Muscle of back (tissue), 3 donors: ENCODE measurements at regions not wholly inside any gene's neighbourhood (a gene's known extent, or its start where the extent isn't known, plus 50 kb on each side); places are given as distances from the start of the nearest gene placed in this dataset.

Experiments
- DNase-seq, 3 donors: peaks; one replicate each; pipeline versions ENCODE4 v3.0.0 to v3.0.0-alpha.2; 2013

DNA sequence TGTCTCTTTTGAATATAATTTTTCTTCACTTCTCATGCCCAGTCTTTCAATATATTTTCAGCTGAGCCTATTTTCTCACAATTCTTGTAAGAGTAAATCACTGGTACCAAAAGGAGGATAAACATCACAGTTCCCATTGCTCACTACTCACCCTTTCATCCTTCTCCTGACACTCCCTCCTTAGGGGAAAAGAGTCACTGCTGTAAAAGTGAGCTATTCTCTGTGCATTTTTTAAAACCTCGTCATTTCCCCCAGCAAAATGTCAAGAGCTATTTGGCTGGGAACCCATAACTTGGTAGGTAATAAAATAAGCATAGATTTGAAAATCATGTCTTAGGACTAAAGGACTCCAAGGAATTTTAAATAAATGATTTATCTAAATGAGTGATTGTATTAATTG lies 340.1 kb upstream of the GYPC start:
- DNase-seq = no peak

DNA sequence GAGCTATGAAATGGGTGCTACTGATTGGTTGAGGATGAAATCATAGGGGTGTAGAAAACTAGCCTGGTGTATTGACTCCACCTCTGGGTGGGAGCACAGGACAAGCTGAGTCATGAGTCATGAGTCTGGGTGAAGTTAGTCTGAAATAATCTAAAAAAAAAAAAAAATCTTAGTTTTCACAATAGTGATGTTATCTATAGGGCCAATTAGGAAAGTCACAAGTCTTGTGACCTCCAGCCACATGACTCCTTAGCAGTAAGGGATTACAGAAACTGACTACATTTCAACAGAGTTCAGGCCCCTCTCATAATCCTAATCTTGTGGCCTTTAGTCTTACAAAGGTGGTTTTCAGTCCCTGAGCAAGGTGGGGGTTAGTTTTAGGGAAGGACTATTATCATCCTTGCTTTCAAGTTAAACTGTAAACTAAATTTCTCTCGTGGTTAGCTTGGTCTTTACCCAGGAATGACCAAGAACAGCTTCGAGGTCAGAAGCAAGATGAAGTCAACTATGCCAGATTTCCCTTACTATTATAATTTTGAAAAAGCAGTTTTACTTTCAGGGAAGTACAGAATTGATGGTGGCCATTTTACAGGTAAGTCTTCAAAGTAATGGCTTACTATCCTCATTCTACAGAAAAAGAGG lies 338.0 kb upstream of the GYPC start:
- DNase-seq = no peak

DNA sequence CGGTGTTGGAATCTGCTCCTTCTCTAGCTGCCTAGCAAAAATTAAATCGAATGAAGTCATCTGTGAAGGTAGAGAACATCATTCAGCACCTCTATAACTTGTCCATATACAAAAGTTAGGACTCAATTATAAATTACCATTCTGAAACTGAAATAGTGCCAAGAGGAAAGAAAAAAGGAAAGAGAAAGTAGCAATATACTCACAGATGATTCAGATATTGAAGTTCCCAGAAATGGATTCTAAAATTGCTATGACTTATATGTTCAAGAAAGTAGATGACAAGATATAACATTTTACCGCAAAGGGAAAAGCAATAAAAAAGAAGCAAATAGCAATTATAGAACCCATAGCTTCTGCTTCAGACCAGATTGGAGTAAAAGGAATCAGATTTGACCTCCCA lies 333.6 kb upstream of the GYPC start:
- no peak for DNase-seq

DNA sequence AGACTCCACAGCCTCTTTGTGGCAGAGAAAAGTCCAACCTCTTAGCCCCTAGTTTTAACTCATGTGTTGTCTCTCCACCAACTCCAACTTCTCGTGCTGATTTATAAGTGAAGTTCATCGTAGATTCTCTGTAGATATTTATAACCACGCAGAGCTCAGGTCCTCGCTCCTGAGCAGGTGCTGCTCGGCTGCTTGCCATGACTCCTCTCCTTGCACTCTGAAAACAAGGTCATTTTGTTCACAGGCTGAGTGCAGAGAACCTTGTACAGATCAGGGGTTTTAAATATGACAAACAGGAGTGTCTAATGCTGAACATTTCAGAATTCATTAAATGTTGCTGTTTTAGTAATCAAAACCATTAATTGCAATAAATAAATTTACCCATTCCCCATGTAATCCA lies 330.8 kb upstream of the GYPC start:
- no peak for DNase-seq

DNA sequence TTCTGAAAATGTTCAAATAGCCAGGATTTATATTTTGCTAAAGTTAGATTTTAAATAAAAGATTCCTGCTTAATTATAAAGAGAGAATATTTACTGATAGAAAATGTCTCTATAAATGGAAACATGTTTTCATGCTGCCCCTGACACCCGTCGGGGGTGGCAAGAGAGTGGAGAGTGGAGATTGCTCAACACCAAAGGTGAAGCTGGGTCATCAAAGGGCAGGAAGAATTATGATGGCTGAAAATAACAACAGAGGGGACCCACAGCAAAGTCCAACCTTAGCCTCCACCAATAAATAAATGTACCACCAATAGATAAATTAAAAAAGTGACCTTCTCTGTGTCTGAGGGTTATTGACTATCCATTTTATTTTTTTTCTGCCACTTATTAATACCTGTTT lies 326.8 kb upstream of the GYPC start:
- no peak for DNase-seq

DNA sequence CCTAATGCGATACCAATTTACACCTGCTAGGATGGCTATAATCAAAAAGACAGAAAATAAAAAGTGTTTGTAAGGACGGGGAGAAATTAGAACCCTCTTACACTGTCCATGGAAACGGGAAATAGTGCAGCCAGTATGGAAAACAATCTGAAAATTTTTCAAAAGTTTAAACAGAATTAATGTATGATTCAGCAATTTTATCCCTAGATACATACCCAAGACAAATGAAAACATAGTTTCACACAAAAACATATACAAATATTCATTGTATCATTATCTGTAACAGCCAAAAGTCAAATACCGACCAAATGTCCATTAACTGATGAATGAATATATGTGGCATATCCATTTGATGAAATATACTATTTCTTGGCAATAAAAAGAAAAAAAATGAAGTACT lies 313.5 kb upstream of the GYPC start:
- no peak for DNase-seq

DNA sequence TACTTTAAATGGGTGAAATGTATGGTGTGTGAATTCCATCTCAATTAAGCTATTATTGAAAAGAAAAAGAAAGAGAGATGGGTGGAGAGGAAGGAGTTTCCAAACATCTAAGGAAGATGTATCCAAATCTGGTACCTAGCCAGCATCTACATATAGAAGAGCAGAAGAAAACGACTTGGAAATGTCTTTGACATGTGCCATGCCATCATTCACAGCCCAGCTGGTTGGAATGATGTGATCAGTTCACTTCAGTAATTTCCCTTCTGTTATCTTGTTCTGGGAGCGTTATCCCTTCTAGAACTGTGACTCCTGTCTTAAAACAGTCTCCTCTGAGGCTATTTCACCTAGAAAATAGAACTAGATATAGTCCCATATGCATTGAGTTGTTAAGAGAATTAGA lies 312.8 kb upstream of the GYPC start:
- DNase-seq = no peak

DNA sequence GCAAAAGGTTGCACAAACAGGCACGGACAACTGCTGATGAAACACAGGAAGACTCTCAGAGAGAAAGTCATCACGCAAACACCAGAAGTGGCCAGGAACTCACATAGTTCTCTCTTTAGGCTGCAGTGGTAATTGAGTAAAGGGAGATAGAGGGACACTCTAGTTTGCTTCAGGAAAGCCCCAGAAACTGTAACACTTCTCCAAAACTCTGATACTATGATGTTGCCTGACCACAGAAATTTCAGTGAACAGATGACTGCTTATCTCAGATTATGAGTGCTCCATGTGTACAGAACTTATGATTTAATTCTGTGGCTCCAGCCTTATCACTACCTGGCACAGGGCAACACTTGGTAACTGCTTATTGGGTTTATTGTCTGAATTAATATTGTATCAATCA lies 311.5 kb upstream of the GYPC start:
- DNase-seq = no peak

DNA sequence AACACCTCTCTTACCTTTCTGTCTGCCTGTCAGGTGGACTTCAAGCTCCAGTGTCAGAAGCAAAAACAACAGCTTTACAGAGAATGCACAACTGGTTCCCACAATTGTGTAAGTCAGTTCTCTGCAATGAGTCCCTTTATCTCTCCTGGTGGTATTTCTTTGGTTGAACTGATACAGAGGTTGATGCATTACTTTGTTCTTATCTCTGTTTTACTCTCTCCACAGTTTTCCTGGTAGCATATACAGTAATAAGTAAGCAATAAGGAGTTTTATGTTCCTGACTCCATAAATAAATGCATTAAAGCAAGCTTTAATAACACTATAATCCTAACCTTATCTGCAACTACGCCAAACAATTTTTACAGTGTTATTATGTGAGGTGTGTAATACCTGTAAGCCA lies 310.3 kb upstream of the GYPC start:
- DNase-seq = no peak

DNA sequence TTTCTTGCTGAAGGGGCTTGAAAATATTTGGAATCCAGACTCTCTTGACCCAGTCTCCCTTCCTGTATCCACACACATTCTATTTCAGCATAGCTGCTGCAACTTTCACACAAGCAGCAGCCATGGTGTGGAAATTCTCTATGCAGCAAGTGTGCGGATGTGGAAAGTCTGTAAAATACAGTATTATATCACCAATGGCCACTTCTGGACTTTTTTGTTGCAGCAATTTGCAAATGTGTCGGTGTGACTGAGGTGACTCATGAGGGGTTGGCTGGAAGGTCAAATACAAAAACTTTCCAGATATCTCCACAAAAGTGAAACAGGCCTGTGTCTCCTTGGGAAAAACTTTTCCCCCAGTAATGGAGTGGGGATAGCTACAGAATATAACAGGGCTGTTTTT lies 299.3 kb upstream of the GYPC start:
- no peak for DNase-seq

DNA sequence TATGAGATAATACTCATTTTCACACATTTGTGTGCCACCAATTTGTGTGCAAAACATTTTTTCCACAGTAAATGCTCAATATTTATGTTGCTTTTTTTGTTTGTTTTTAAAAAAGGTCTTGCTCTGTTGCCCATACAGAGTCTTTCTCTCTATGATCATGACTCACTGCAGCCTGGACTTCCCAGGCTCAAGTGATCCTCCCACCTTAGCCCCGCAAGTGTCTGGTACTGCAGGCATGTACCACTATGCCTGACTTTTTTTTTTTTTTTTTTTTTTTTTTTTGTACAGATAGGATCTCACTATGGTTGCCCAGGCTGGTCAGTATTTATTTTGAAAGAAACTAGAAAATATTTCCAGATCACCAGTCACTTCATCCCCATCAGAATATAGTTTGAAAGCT lies 297.8 kb upstream of the GYPC start:
- DNase-seq = no peak

DNA sequence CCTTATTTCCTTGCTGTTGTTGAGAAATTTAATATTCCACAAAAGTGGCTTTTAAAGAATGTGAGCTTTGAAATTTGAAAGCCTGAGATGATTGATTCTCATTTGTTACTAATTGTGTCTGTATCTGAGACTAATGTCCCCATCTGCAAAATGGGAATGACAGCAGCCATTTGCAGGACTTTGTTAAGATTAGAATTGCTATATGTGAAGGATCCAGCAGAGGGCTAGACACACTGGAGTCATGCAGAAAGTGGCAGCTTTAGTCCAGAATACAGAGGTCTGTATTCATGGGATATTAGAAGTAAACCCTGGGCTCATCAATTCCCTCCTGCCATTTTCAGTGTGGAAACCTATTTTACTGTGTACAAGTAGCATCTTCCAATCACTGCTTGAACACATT lies 296.5 kb upstream of the GYPC start:
- DNase-seq = peak in 1 of 3 donors; percentile 22

DNA sequence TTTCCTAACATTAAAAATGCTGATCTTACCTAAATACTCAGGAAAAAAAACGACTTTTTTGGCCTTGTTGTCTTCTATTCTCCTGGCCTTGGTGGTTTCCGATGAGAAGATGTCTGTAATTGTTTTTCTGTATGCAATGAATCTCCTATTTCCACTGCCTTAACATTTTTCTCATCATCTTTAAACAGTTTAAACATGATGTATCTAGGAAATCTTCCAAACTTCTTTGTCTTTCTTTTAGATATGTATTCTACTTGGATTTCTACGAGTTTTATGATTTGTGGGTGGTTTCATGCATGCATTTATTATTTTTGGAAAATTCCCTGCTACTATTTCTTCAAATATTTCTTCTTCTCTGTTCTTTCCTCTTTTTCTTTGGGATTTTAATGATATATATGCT lies 288.6 kb upstream of the GYPC start:
- DNase-seq = peak in 2 of 3 donors; percentile 27 to 58

DNA sequence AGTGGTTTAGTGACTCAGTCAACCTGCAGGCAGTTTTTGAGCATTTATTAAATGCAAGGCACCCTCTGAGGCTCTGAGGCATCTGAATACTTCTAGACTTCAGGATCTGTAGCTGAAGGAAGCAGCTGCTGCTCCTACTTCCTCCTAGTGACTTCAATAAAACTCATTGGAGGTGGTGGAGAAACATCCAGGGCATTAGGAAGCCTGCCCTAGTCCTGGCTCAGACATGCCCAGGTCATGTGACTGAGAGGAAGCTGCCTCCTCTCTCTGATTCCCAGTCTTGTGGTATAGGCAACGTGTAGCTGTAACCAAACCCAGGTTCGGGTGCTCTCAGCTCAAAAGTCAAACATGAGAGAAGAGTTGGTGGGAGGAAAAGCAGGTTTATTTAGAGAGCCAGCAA lies 287.2 kb upstream of the GYPC start:
- peak in 1 of 3 donors; percentile 24 for DNase-seq

DNA sequence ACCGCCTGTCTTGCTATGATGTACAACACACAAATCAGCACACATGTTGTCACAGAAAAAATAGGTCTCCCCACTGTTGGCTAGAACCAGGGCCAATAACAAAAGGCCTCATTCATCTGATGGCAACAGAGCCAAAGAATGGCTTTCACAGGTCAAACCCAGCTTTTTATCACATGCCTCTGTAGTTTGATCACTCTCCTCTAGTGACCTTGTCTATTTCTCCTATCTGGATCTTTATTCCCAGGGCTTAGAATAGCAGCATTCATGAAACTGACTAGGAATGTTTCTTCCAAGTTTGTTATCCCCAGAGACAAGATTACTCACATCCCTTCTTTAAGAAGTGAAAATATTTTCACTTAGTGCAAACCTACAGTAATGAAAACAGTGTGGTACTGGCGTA lies 285.8 kb upstream of the GYPC start:
- peak; percentile 59 to 82 (median 61) for DNase-seq

DNA sequence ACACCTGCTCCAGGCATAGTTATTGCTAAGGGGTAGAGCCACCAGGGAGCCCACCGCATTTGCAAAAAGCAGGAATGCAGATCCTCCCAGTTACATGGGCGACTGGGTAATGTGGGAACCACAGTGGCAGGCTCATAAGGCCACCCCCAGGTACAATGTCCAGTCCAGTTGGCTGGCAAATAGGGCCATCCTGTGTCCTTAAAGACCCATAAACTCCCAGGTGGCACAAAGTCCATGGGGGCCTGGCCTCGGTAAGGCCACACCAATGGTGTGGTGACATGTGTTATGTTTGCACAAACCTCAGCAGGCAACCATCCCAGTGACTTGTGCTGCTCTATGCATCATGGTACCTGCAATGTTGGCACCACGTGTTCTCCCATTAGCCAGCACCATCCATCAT lies 283.6 kb upstream of the GYPC start:
- DNase-seq = no peak

DNA sequence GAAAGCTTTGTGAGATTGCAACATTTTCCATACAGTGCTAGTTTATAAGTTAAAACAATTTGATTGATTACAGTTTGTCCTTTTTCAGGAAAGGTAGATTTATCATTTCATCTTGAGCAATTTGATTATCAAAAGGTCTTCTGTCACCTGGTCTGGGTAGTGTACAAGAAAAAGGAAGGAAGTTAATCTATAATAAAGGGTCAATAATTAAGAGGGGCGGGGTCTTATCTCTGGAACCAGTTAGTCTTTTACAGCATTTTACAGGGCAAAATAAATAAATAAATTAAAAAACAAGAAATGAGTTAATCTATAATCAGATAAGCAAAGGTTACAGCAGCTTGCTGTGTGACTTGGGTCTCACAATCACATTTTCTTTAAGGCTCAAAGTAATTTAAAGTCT lies 277.8 kb upstream of the GYPC start:
- DNase-seq = no peak

DNA sequence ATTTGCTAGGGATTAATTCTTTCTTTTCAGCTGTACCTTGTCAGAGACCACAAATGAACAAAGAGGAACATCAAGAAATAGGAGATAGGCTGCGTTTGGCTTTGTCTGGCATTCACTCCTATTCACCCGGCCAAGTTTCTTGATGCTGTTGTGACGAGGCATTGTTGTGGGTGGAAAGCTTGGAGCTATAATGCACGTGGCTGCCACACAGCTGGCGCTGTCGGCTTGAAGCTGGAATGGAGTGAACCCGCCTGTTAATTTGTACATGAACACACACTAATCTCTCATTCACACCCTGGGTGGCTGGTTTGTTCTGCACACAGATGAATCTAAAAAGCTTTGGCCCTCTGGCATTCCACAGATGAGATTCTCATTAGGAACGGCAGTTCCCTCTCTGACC lies 274.9 kb upstream of the GYPC start:
- peak in 2 of 3 donors; percentile 27 to 53 for DNase-seq

DNA sequence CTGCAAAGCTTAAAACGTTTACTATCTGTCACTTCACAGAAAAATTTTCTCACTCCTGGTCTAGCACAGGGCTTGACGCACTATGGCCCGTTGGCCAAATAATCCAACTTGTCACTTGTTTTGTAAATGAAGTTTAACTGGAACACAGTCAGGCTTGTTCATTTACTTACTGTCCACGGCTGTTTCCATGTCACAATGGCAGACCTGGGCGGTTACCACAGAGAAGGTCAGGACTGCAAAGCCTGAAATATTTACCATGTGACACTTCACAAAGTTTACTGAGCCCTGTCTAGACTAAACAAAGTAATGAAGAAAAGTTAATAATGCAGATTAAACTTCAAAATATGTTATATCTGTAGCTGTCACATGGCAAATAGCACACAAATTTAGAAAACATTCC lies 273.0 kb upstream of the GYPC start:
- DNase-seq = no peak

DNA sequence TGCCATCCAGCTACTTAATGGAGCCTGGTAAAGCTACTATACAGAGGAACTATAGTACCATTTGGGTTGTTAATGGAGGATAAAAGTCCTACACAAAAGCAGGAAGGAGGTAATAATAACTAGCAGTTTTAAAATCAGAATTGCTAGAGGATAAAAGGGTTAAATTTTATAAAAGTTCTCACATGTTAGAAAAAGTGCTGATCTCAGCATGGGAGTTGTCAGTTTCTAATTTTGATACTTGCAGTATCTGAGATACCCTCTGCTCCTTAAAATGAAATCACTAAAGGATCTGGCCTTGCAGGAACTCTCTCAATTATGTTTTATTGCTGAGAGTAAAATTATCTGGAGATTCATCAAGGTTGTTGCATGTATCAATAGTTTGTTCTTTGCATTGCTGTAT lies 272.2 kb upstream of the GYPC start:
- no peak for DNase-seq

DNA sequence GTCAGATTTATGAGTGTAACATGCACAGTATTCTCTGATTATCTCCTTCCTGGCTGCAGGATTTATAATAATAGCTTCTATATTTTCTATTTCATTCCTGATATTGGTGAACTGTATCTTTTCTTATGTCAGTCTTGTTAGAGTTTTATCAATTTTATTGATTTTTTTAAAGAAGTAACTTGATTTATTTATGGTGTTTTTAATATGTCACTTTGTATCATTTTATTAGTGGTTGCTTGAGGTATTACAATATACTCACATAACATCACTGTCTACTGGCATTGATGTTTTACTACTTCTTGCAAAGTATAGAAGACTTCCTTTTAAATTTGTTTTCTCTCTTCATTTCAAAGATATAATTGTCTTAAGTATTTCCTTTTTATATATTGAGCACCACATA lies 270.5 kb upstream of the GYPC start:
- no peak for DNase-seq

DNA sequence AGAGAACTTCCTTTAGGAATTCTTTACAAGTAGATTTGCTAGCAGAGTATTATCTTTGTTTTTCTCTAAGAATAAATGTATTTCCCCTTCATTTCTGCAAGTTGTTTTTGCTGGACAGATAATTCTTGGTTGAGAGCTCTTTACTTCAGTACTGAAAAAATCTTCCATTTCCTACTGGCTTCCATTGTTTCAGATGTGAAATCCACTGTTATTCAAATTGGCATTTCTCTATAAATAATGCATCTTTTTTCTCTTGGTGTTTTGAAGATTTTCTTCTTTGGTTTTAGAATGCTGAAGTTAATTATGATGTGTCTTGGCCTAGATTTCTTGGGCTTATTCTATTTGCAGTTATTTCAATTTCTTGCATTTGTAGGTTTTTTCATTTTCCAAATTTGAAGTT lies 270.0 kb upstream of the GYPC start:
- no peak for DNase-seq

DNA sequence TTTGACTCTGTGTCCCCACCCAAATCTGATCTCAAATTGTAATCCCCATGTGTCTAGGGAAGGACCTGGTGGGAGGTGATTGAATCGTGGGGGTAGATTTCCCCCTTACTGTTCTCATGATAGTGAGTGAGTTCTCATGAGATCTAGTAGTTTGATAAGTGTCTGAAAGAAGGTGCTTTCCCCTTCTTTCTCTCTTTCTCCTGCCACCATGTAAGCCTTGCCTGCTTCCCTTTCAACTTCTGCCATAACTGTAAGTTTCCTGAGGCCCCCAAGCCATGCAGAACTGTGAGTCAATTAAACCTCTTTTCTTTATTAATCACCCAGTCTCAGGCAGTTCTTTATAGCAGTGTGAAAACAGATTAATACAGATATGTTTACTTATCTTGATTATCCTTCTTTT lies 266.5 kb upstream of the GYPC start:
- no peak for DNase-seq

DNA sequence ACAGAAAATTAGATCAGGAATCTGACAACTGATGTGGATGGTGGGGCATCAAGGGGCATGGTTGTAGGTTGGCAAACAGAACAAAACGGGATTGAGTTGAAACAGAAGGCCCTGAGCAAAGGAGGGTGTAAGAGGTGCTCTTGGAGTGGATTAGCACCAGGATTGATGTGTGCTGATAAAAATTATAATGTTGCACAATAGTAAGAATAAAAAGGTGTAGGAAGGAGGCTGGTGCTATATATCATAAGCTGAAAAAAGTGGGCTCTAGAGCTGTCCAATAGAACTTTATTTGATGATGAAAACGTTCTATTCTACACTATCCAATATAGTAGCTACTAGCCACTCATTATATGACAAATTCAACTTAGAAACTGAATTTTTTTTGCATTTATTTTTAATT lies 263.1 kb upstream of the GYPC start:
- DNase-seq = no peak

DNA sequence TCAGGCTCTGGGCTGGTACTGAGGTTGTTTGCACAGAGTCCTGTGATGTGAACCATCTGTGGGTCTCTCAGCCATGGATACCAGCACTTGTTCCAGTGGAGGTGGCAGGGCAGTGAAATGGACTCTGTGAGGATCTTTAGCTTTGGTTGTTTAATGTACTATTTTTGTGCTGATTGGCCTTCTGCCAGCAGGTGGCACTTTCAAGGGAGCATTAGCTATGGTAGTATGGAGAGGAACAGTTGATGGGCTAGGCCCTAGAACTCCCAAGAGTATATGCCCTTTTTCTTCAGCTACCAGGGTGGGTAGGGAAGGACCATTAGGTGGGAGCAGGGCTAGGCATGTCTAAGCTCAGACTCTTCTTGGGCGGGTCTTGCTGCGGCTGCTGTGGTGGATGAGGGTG lies 257.0 kb upstream of the GYPC start:
- DNase-seq = no peak
